Lung microvascular endothelial cell (primary cell): ENCODE measurements at regions not wholly inside any gene's neighbourhood (a gene's known extent, or its start where the extent isn't known, plus 50 kb on each side); places are given as distances from the start of the nearest gene placed in this dataset.

ENCODE experiments used
- DNase-seq, 2 donors: peaks; one replicate each; pipeline versions ENCODE4 v3.0.0 to v3.0.0-alpha.2; 2010; ENCODE audit warnings: low read depth in 2 of 2

GRCh38 chr2:2667690-2668089 lies 336.6 kb upstream of the MYT1L start:
- no peak for DNase-seq

GRCh38 chr2:2665834-2666133 lies 334.7 kb upstream of the MYT1L start:
- no peak for DNase-seq

GRCh38 chr2:2664989-2665833 lies 334.1 kb upstream of the MYT1L start:
- DNase-seq = no peak

- DNase-seq = no peak
These were observed 332.4 kb upstream of the MYT1L start for GRCh38 chr2:2663401-2664036.

GRCh38 chr2:2662847-2663356 lies 331.8 kb upstream of the MYT1L start:
- DNase-seq = no peak

GRCh38 chr2:2662037-2662846 lies 331.2 kb upstream of the MYT1L start:
- no peak for DNase-seq

GRCh38 chr2:2660789-2661355 lies 329.8 kb upstream of the MYT1L start:
- no peak for DNase-seq

GRCh38 chr2:2657121-2657962 lies 326.3 kb upstream of the MYT1L start:
- DNase-seq = no peak

GRCh38 chr2:2656115-2657011 lies 325.3 kb upstream of the MYT1L start:
- no peak for DNase-seq

- DNase-seq = no peak
These were observed 324.5 kb upstream of the MYT1L start for GRCh38 chr2:2655453-2656114.

- no peak for DNase-seq
These were observed 322.2 kb upstream of the MYT1L start for GRCh38 chr2:2653231-2653630.

GRCh38 chr2:2650608-2651375 lies 319.7 kb upstream of the MYT1L start:
- DNase-seq = no peak

- DNase-seq = no peak
These were observed 318.3 kb upstream of the MYT1L start for GRCh38 chr2:2649109-2650072.

GRCh38 chr2:2648094-2648493 lies 317.0 kb upstream of the MYT1L start:
- no peak for DNase-seq

GRCh38 chr2:2647141-2647541 lies 316.1 kb upstream of the MYT1L start:
- peak in 1 of 2 donors; percentile 20 for DNase-seq

- DNase-seq = no peak
These were observed 315.5 kb upstream of the MYT1L start for GRCh38 chr2:2646433-2647051.
